ENCODE measurements at regions not wholly inside any gene's neighbourhood (a gene's known extent, or its start where the extent isn't known, plus 50 kb on each side); places are given as distances from the start of the nearest gene placed in this dataset.

DNA sequence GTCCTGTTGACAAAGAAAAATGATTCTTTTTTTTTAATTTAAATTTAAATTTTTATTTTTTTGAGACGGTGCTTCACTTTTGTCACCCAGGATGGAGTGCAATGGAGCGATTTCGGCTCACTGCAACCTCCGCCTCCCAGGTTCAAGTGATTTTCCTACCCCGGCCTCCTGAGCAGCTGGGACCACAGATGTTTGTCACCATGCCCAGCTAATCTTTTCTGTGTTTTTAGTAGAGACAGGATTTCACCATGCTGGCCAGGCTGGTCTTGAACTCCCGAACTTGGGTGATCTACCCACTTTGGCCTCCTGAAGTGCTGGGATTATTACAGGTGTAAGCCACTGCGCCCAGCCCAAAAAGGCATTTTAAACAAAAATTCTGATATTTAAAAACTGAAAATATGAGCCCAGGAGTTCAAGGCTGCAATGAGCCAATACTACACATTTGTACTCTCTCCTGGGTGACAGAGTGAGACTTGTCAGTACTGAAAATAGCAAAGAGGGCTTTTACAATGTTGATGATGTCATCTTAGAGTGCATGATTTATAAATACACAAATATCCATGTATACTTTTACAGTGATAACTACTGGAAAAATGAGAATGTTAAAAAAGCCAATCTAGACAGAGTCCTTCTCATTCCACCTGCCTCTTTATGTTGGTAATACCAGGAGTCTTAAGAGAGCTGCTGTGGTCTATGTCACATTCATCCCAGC, 56.0 kb upstream of the STUM start:
- BruUV-seq (replicated peaks), result no TSS peak
- H3K4me3 Mint-ChIP-seq (ENCODE audit: unreplicated experiment), result no peak overlapping the region
- intact Hi-C loops (cut with micrococcal nuclease), result no loop called here

DNA sequence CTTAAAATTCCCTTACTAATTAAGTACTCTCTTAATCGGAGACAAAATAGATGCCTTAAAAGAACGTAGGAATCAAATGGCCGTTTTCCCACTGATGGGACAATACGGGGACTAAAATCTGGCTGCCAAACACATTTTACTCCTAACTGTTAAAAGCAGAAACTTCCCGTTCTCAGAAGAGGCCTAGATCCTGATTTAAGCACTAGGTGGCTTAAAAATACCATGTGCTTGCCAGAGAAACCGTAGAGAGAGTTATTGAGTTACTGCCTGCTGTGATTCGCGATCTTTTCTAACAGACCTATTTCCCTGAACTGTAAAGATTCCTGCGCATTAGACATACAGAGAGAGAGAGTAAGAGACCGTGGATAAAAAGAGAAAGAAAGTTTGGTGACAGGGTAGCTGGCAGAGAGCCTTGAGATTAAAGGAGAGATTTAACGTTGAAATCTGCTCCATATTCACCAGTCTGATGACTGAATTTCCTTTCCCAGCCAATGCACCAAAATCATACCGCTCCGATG, 54.4 kb upstream of the STUM start:
- POLR2A ChIA-PET, result interaction anchor here (1.0 kb wide), 1 partner anchor 17 kb away, joined by 3 read pairs; no protein-coding TSS in a partner anchor
- no peak for DNase-seq (ENCODE audit: unreplicated experiment)
- intact Hi-C loops (cut with micrococcal nuclease), result no loop called here
- no TSS peak for BruUV-seq (replicated peaks)
- peaks cover 11% of the 10 kb centered on the region for H3K4me1 Mint-ChIP-seq (ENCODE audit: insufficient read depth, unreplicated experiment)
- no peaks in the 10 kb centered on the region for H3K9me3 Mint-ChIP-seq (ENCODE audit: unreplicated experiment)
- H3K4me3 Mint-ChIP-seq (ENCODE audit: unreplicated experiment), result no peak overlapping the region
- TF ChIP-seq, protein P1, sequence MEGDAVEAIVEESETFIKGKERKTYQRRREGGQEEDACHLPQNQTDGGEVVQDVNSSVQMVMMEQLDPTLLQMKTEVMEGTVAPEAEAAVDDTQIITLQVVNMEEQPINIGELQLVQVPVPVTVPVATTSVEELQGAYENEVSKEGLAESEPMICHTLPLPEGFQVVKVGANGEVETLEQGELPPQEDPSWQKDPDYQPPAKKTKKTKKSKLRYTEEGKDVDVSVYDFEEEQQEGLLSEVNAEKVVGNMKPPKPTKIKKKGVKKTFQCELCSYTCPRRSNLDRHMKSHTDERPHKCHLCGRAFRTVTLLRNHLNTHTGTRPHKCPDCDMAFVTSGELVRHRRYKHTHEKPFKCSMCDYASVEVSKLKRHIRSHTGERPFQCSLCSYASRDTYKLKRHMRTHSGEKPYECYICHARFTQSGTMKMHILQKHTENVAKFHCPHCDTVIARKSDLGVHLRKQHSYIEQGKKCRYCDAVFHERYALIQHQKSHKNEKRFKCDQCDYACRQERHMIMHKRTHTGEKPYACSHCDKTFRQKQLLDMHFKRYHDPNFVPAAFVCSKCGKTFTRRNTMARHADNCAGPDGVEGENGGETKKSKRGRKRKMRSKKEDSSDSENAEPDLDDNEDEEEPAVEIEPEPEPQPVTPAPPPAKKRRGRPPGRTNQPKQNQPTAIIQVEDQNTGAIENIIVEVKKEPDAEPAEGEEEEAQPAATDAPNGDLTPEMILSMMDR (IDR thresholded peaks at IDR 0.05; ENCODE audit: unreplicated experiment), result no peak
- no peaks in the 10 kb centered on the region for H3K36me3 Mint-ChIP-seq (ENCODE audit: insufficient read depth, unreplicated experiment)
- H3K27ac Mint-ChIP-seq (ENCODE audit: low read depth, unreplicated experiment), result no peak overlapping the region
- CTCF ChIA-PET, result interaction anchor here (2.0 kb wide), 1 partner anchor 69 kb away, joined by 8 read pairs; no protein-coding TSS in a partner anchor
- H3K27me3 Mint-ChIP-seq (ENCODE audit: insufficient read depth, unreplicated experiment), result no peaks in the 10 kb centered on the region

More for the DNA sequence above, 56.0 kb upstream of the STUM start:
- CTCF ChIA-PET, result interaction anchor here (0.6 kb wide), 2 partner anchors 11 to 76 kb away, joined by 3 to 4 read pairs; no protein-coding TSS in a partner anchor
- H3K4me1 Mint-ChIP-seq (ENCODE audit: insufficient read depth, unreplicated experiment), result peaks cover 23% of the 10 kb centered on the region
- H3K27ac Mint-ChIP-seq (ENCODE audit: low read depth, unreplicated experiment), result no peak overlapping the region
- no peaks in the 10 kb centered on the region for H3K27me3 Mint-ChIP-seq (ENCODE audit: insufficient read depth, unreplicated experiment)
- H3K36me3 Mint-ChIP-seq (ENCODE audit: insufficient read depth, unreplicated experiment), result no peaks in the 10 kb centered on the region
- TF ChIP-seq, protein P1 (IDR thresholded peaks at IDR 0.05; ENCODE audit: unreplicated experiment), result no peak
- peaks cover 7% of the 10 kb centered on the region for H3K9me3 Mint-ChIP-seq (ENCODE audit: unreplicated experiment)
- DNase-seq (ENCODE audit: unreplicated experiment), result no peak
- POLR2A ChIA-PET, result interaction anchor here (0.7 kb wide), 1 partner anchor 15 kb away, joined by 3 read pairs; no protein-coding TSS in a partner anchor

DNA sequence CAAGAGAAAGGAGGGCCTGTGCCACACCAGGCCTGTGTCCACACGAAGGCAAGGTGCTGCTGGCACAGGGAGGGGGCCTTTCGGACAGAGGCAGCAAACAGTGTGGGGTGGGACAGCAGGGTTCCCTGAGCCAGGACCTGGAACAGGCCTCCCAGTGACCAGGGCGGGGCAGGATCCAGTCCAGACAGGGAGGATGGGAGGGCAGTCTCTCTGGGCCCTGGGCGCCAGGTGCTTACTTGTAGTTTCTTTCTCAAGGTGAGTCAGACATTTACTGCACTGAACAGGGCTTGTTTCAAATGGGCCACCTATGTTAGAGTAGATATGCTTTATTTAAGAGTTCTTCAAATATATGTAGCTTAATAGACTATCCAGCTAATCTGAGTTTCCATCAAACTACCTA, 52.8 kb upstream of the STUM start:
- CTCF ChIA-PET, result interaction anchor here (1.4 to 2.0 kb wide), 2 partner anchors 29 to 70 kb away, joined by 6 to 8 read pairs; no protein-coding TSS in a partner anchor
- intact Hi-C loops (cut with micrococcal nuclease), result no loop called here
- Mint-ChIP-seq H3K27me3 (ENCODE audit: insufficient read depth, unreplicated experiment) (peaks cover 4% of the 10 kb centered on the region), H3K4me1 (ENCODE audit: insufficient read depth, unreplicated experiment) (peaks cover 10% of the 10 kb centered on the region), H3K27ac (ENCODE audit: low read depth, unreplicated experiment) (no peak overlapping the region), H3K4me3 (ENCODE audit: unreplicated experiment) (no peak overlapping the region), H3K9me3 (ENCODE audit: unreplicated experiment) (no peaks in the 10 kb centered on the region), H3K36me3 (ENCODE audit: insufficient read depth, unreplicated experiment) (no peaks in the 10 kb centered on the region)
- BruUV-seq (replicated peaks), result no TSS peak
- DNase-seq (ENCODE audit: unreplicated experiment), result peak; percentile 23
- TF ChIP-seq, protein P1 (IDR thresholded peaks at IDR 0.05; ENCODE audit: unreplicated experiment), result no peak
- POLR2A ChIA-PET, result interaction anchor here (1.0 to 1.1 kb wide), 2 partner anchors 12 to 108 kb away, joined by 3 read pairs; no protein-coding TSS in a partner anchor

DNA sequence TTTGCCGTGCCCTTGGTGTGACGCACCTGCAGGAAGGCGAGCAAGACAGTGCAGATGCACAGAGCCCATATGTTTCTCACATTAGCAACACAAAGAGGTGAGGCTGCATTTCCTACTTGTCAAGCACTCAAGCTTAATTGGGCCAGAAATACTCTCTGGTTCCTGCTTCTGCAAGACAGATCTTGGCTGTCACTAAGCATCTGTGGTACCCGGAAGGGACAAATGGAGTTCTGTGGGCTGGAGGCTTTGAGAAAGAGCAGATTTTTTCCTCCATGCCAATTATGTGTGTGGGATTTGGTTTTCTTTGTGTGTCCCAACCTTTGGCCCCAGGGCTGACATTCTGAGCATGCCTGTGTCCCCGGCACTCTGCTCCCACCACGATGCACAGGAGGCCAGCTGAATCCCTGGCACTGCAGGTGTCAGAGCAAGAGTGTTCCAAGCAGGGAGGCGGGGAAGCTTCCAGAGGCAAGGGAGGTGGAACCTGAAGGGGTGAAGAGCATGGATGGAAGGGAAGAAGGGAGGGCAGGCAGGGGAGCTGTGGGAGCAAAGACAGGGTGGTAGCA, 52.0 kb upstream of the STUM start:
- Mint-ChIP-seq H3K4me1 (ENCODE audit: insufficient read depth, unreplicated experiment) (peaks cover 10% of the 10 kb centered on the region), H3K27me3 (ENCODE audit: insufficient read depth, unreplicated experiment) (peaks cover 12% of the 10 kb centered on the region), H3K9me3 (ENCODE audit: unreplicated experiment) (no peaks in the 10 kb centered on the region), H3K27ac (ENCODE audit: low read depth, unreplicated experiment) (no peak overlapping the region), H3K36me3 (ENCODE audit: insufficient read depth, unreplicated experiment) (no peaks in the 10 kb centered on the region), H3K4me3 (ENCODE audit: unreplicated experiment) (no peak overlapping the region)
- no peak for DNase-seq (ENCODE audit: unreplicated experiment)
- ChIA-PET CTCF (no interaction called here), POLR2A (interaction anchor here (1.1 kb wide), 1 partner anchor 107 kb away, joined by 3 read pairs; no protein-coding TSS in a partner anchor)
- TF ChIP-seq, protein P1 (IDR thresholded peaks at IDR 0.05; ENCODE audit: unreplicated experiment), result no peak
- intact Hi-C loops (cut with micrococcal nuclease), result no loop called here
- BruUV-seq (replicated peaks), result no TSS peak

All from MCF 10A (cell line).